HCT116 (cell line): ENCODE measurements at regions not wholly inside any gene's neighbourhood (a gene's known extent, or its start where the extent isn't known, plus 50 kb on each side); places are given as distances from the start of the nearest gene placed in this dataset.

Experiments
- ATAC-seq: fragments of 200-7000 bp; cut with Tn5 transposase; 2 replicates; pipeline ENCODE4 v1.9.1; 2020; ENCODE audit warnings: mild to moderate bottlenecking, moderate library complexity
- BruUV-seq: library from RNA; stranded (reverse); fragments of 400-500 nt; replicated peaks from 2 replicates; lab custom pipeline; 2021; lab: Mats Ljungman, UMichigan
- CTCF ChIA-PET: fragments of 300-600 bp; sonication (Branson Sonifier 250); formaldehyde crosslinking; loops from one replicate; lab custom pipeline; 2021; ENCODE audit warnings: antibody characterized with exemption; lab: Charles Lee
- POLR2A ChIA-PET: fragments of 300-600, 350-600 bp; sonication (Branson Sonifier 250); formaldehyde crosslinking; loops from one replicate; lab custom pipeline; 2021; ENCODE audit warnings: antibody characterized with exemption; lab: Charles Lee
- RAD21 ChIA-PET, 2 experiments: fragments of 300-600 bp; sonication (Branson Sonifier 250); formaldehyde crosslinking; loops; one replicate each; lab custom pipeline; 2023; ENCODE audit warnings: low total read pairs in 2 of 2; ENCODE audit not compliant: uncharacterized antibody in 2 of 2, unreplicated experiment in 2 of 2, low non-redundant PET in 1 of 2; lab: Charles Lee
- DNase-seq: peaks from one replicate; pipeline ENCODE4 v3.0.0-alpha.2; 2010; ENCODE audit warnings: low read depth, low spot score
- H2AFZ ChIP-seq: fragments of 200-600 bp; shearing (Covaris generic), sonication (generic); 2 replicates; pipeline ENCODE4 v1.6.1; 2017; ENCODE audit warnings: low read depth, mixed run types, mixed read lengths, antibody characterized with exemption, low read length; ENCODE audit not compliant: poor library complexity, severe bottlenecking
- H3K27ac ChIP-seq: 2 replicates; pipeline ENCODE4 v1.5.1; 2012; ENCODE audit warnings: low read depth, low read length
- H3K27me3 ChIP-seq: fragments of 200-600 bp; sonication (generic); 2 replicates; pipeline ENCODE4 v1.6.1; 2016; ENCODE audit warnings: mixed run types, low read length, mixed read lengths; ENCODE audit not compliant: insufficient read depth
- H3K36me3 ChIP-seq, 2 experiments: fragments of 200-500 bp in 1 of 2; fragments of 200-600 bp in 1 of 2; sonication (Bioruptor generic) in 1 of 2; sonication (generic) in 1 of 2; 2 replicates each; pipeline versions ENCODE4 v1.5.1 to v1.6.1; 2014 to 2016; ENCODE audit warnings: low read length in 2 of 2, inconsistent platforms in 1 of 2, mixed read lengths in 1 of 2, mixed run types in 1 of 2; ENCODE audit not compliant: insufficient read depth in 2 of 2, control insufficient read depth in 1 of 2
- H3K4me1 ChIP-seq, 2 experiments: fragments of 200-600 bp in 1 of 2; sonication (generic) in 1 of 2; 2 replicates each; pipeline versions ENCODE4 v1.5.1 to v1.6.1; 2012 to 2017; ENCODE audit warnings: low read length in 2 of 2, inconsistent platforms in 1 of 2, mild to moderate bottlenecking in 1 of 2, mixed read lengths in 1 of 2, mixed run types in 1 of 2, moderate library complexity in 1 of 2; ENCODE audit not compliant: insufficient read depth in 2 of 2, control insufficient read depth in 1 of 2
- H3K4me2 ChIP-seq: fragments of 200-600 bp; sonication (generic); 2 replicates; pipeline ENCODE4 v1.6.1; 2017; ENCODE audit warnings: mixed run types, low read length, mixed read lengths
- H3K4me3 ChIP-seq, 2 experiments: fragments of 200-600 bp in 1 of 2; sonication (generic) in 1 of 2; replicated peaks in 1 of 2; 2 replicates each; pipeline ENCODE4 v1.5.1; 2011 to 2016; ENCODE audit warnings: low read length in 2 of 2, control low read depth in 1 of 2, low read depth in 1 of 2, mild to moderate bottlenecking in 1 of 2, mixed read lengths in 1 of 2, mixed run types in 1 of 2
- H3K79me2 ChIP-seq: fragments of 200-600 bp; sonication (generic); 2 replicates; pipeline ENCODE4 v1.6.1; 2017; ENCODE audit warnings: mild to moderate bottlenecking, mixed run types, low read length, moderate library complexity, mixed read lengths; ENCODE audit not compliant: insufficient read depth
- H3K9ac ChIP-seq: fragments of 200-600 bp; sonication (generic); 2 replicates; pipeline ENCODE4 v1.6.1; 2016; ENCODE audit warnings: low read length, mixed read lengths
- H3K9me2 ChIP-seq: fragments of 200-600 bp; sonication (generic), shearing (Covaris generic); 2 replicates; pipeline ENCODE4 v1.6.1; 2017; ENCODE audit warnings: mixed run types, mild to moderate bottlenecking, moderate library complexity; ENCODE audit not compliant: insufficient read depth
- H3K9me3 ChIP-seq, 2 experiments: fragments of 200-500 bp in 1 of 2; fragments of 200-600 bp in 1 of 2; sonication (Bioruptor generic) in 1 of 2; sonication (generic) in 1 of 2; 2 replicates each; pipeline ENCODE4 v1.6.1; 2014 to 2017; ENCODE audit warnings: low read length in 2 of 2, mixed read lengths in 2 of 2, inconsistent platforms in 1 of 2, low read depth in 1 of 2, mild to moderate bottlenecking in 1 of 2, mixed run types in 1 of 2, moderate library complexity in 1 of 2; ENCODE audit not compliant: control insufficient read depth in 1 of 2, insufficient read depth in 1 of 2
- H4K20me1 ChIP-seq: fragments of 200-600 bp; sonication (generic), shearing (Covaris generic); 2 replicates; pipeline ENCODE4 v1.6.1; 2017; ENCODE audit warnings: mixed run types, mild to moderate bottlenecking, moderate library complexity; ENCODE audit not compliant: insufficient read depth
- ATF3 ChIP-seq: IDR thresholded peaks from 2 replicates; pipeline ENCODE4 v1.6.1; 2012
- CBX3 ChIP-seq: IDR thresholded peaks from 2 replicates; pipeline ENCODE4 v1.6.1; 2012; ENCODE audit warnings: low read depth
- CEBPB ChIP-seq: IDR thresholded peaks from 2 replicates; pipeline ENCODE4 v1.6.1; 2012; ENCODE audit warnings: low read depth
- CTCF ChIP-seq, 3 experiments: fragments of 200-600 bp in 1 of 3; sonication (generic) in 1 of 3; IDR thresholded peaks in 2 of 3; conservative IDR thresholded peaks in 1 of 3; 2 replicates each; pipeline ENCODE4 v1.5.1; 2012 to 2017; ENCODE audit warnings: low read depth in 2 of 3, low read length in 2 of 3, antibody characterized with exemption in 1 of 3, borderline replicate concordance in 1 of 3, control low read depth in 1 of 3, mild to moderate bottlenecking in 1 of 3, mixed read lengths in 1 of 3, mixed run types in 1 of 3, moderate library complexity in 1 of 3; ENCODE audit not compliant: insufficient read depth in 1 of 3
- EGR1 ChIP-seq: IDR thresholded peaks from 2 replicates; pipeline ENCODE4 v1.6.1; 2012; ENCODE audit warnings: low read depth
- FOSL1 ChIP-seq: IDR thresholded peaks from 2 replicates; pipeline ENCODE4 v1.6.1; 2012; ENCODE audit warnings: low read depth
- JUND ChIP-seq: IDR thresholded peaks from 2 replicates; pipeline ENCODE4 v1.6.1; 2012
- RAD21 ChIP-seq: IDR thresholded peaks from 2 replicates; pipeline ENCODE4 v1.6.1; 2012; ENCODE audit warnings: low read depth, mild to moderate bottlenecking
- REST ChIP-seq: IDR thresholded peaks from 2 replicates; pipeline ENCODE4 v1.6.1; 2012; ENCODE audit warnings: low read depth
- SP1 ChIP-seq: IDR thresholded peaks from 2 replicates; pipeline ENCODE4 v1.6.1; 2012; ENCODE audit warnings: low read depth
- YY1 ChIP-seq: IDR thresholded peaks from 2 replicates; pipeline ENCODE4 v1.6.1; 2011; ENCODE audit warnings: low read length, low read depth, moderate library complexity, mild to moderate bottlenecking; ENCODE audit not compliant: insufficient replicate concordance; ENCODE audit errors: extremely low read depth
- ZFX ChIP-seq: fragments of 450-650 bp; IDR thresholded peaks from 2 replicates; pipeline ENCODE4 v1.6.1; 2017
- intact Hi-C: fragments of 100-400 bp; cut with micrococcal nuclease; formaldehyde crosslinking; loops from 2 replicates; pipeline ENCODE4 v1.10.0; 2022

GRCh38 chr12:113598815-113599406 is 127.2 kb upstream of the LHX5 start:
- Histone ChIP-seq H4K20me1 (no peaks in the 10 kb centered on the region), H3K4me2 (no peak overlapping the region), H3K9me3 (no peaks in the 10 kb centered on the region), H3K9ac (no peak overlapping the region), H3K4me1 (no peaks in the 10 kb centered on the region), H3K79me2 (no peaks in the 10 kb centered on the region), H3K36me3 (no peaks in the 10 kb centered on the region), H3K4me3 (no peak overlapping the region), H3K27me3 (peaks cover 36% of the 10 kb centered on the region), H3K27ac (no peak overlapping the region), H3K9me2 (no peaks in the 10 kb centered on the region), H2AFZ (no peak overlapping the region)
- intact Hi-C loops, result no loop called here
- ATAC-seq (peak; percentile 52; the same call in 1 of the 2 replicates), DNase-seq (no peak)
- POLR2A ChIA-PET, result no interaction called here
- RAD21 ChIA-PET, result no interaction called here
- no peak for TF ChIP-seq ATF3
- no peak for TF ChIP-seq SP1
- TF ChIP-seq RAD21, result no peak
- TF ChIP-seq CTCF (IDR thresholded peaks at IDR 0.05 in 2 of 3, conservative IDR thresholded peaks at IDR 0.05 in 1 of 3; ENCODE audit: borderline replicate concordance in 1 of 3, insufficient read depth in 1 of 3, low read depth in 2 of 3, low read length in 2 of 3), result 0 out of 6 replicates have a peak, but pooled peaks of 1 of the 3 experiments have one; percentile 13
- CTCF ChIA-PET, result no interaction called here
- BruUV-seq, result no TSS peak

GRCh38 chr12:113594967-113595366 is 123.3 kb upstream of the LHX5 start:
- H3K79me2 ChIP-seq, result no peaks in the 10 kb centered on the region
- H3K27me3 ChIP-seq, result peaks cover 25% of the 10 kb centered on the region
- H3K9me3 ChIP-seq, result no peaks in the 10 kb centered on the region
- H3K4me2 ChIP-seq, result no peak overlapping the region
- ATAC-seq, result no peak
- ChIA-PET CTCF (no interaction called here), POLR2A (no interaction called here), RAD21 (no interaction called here)
- BruUV-seq, result no TSS peak
- H3K4me1 ChIP-seq, result no peaks in the 10 kb centered on the region
- no peak for DNase-seq
- H3K36me3 ChIP-seq, result no peaks in the 10 kb centered on the region
- no peaks in the 10 kb centered on the region for H3K9me2 ChIP-seq
- no peak overlapping the region for H2AFZ ChIP-seq
- TF ChIP-seq FOSL1 (no peak), EGR1 (no peak), JUND (no peak), RAD21 (no peak), CTCF (IDR thresholded peaks at IDR 0.05 in 2 of 3, conservative IDR thresholded peaks at IDR 0.05 in 1 of 3; ENCODE audit: borderline replicate concordance in 1 of 3, insufficient read depth in 1 of 3, low read depth in 2 of 3, low read length in 2 of 3) (no peak), CEBPB (no peak), REST (no peak), YY1 (no peak), CBX3 (no peak), ZFX (no peak)
- no peaks in the 10 kb centered on the region for H4K20me1 ChIP-seq
- no peak overlapping the region for H3K4me3 ChIP-seq
- H3K9ac ChIP-seq, result no peak overlapping the region
- intact Hi-C loops, result no loop called here
- H3K27ac ChIP-seq, result no peak overlapping the region
